GM12892 (cell line): ENCODE measurements at regions not wholly inside any gene's neighbourhood (a gene's known extent, or its start where the extent isn't known, plus 50 kb on each side); places are given as distances from the start of the nearest gene placed in this dataset.

Experiments used
- POLR2A ChIP-seq: IDR thresholded peaks from 2 replicates; pipeline ENCODE4 v1.6.1; 2011; ENCODE audit warnings: low read depth, low read length, control low read depth
- POLR2AphosphoS5 ChIP-seq: IDR thresholded peaks from 2 replicates; pipeline ENCODE4 v1.6.1; 2011; ENCODE audit warnings: low read depth, low read length, control low read depth

GRCh38 chr1:195899762-195900352, 708.4 kb downstream of the KCNT2 start:
- TF ChIP-seq POLR2AphosphoS5 (no peak), POLR2A (no peak)
